ENCODE measurements at regions not wholly inside any gene's neighbourhood (a gene's known extent, or its start where the extent isn't known, plus 50 kb on each side); places are given as distances from the start of the nearest gene placed in this dataset.

GRCh38 chr12:73486256-73486655 lies 1051.4 kb upstream of the ATXN7L3B start:
- Histone ChIP-seq H3K27ac (no peak overlapping the region), H3K4me3 (no peak overlapping the region), H3K36me3 (no peaks in the 10 kb centered on the region), H3K9me3 (peaks cover 8% of the 10 kb centered on the region), H3K4me1 (no peaks in the 10 kb centered on the region), H3K27me3 (no peaks in the 10 kb centered on the region)
- DNase-seq, result no peak
- intact Hi-C loops (cut with DNase I), result no loop called here
- TF ChIP-seq, protein P1, sequence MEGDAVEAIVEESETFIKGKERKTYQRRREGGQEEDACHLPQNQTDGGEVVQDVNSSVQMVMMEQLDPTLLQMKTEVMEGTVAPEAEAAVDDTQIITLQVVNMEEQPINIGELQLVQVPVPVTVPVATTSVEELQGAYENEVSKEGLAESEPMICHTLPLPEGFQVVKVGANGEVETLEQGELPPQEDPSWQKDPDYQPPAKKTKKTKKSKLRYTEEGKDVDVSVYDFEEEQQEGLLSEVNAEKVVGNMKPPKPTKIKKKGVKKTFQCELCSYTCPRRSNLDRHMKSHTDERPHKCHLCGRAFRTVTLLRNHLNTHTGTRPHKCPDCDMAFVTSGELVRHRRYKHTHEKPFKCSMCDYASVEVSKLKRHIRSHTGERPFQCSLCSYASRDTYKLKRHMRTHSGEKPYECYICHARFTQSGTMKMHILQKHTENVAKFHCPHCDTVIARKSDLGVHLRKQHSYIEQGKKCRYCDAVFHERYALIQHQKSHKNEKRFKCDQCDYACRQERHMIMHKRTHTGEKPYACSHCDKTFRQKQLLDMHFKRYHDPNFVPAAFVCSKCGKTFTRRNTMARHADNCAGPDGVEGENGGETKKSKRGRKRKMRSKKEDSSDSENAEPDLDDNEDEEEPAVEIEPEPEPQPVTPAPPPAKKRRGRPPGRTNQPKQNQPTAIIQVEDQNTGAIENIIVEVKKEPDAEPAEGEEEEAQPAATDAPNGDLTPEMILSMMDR (IDR thresholded peaks at IDR 0.05), result no peak
- ATAC-seq, result no peak

DNA sequence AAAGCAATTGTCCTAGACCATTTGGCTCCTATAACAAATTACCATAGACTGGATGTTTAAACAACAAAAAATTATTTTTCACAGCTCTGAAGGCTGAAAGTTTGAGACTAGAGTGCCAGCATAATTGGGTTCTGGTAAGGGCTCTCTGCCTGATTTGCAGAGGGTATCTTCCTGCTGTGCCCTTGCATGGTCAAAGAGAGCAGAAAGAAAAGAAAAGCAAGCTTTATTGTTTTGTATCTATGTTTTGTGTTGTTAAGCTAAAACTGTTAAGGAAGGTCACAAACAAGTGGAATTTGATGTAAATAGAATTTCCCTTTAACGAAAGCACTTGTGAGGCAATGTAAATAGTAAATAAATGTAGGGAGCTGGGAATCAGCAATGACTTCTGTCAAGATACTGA lies 1031.0 kb upstream of the ATXN7L3B start:
- no peaks in the 10 kb centered on the region for H3K9me3 ChIP-seq
- no peaks in the 10 kb centered on the region for H3K4me1 ChIP-seq
- TF ChIP-seq, protein P1 (IDR thresholded peaks at IDR 0.05), result no peak
- H3K27me3 ChIP-seq, result no peaks in the 10 kb centered on the region
- H3K27ac ChIP-seq, result no peak overlapping the region
- no peak overlapping the region for H3K4me3 ChIP-seq
- intact Hi-C loops (cut with DNase I), result no loop called here
- ATAC-seq, result no peak
- no peak for DNase-seq
- no peaks in the 10 kb centered on the region for H3K36me3 ChIP-seq

- no peak overlapping the region for H3K27ac ChIP-seq
- peaks cover 3% of the 10 kb centered on the region for H3K9me3 ChIP-seq
- ATAC-seq (no peak), DNase-seq (no peak)
- intact Hi-C loops (cut with DNase I), result no loop called here
- H3K36me3 ChIP-seq, result no peaks in the 10 kb centered on the region
- H3K27me3 ChIP-seq, result no peaks in the 10 kb centered on the region
- H3K4me1 ChIP-seq, result no peaks in the 10 kb centered on the region
- H3K4me3 ChIP-seq, result no peak overlapping the region
- TF ChIP-seq, protein P1 (IDR thresholded peaks at IDR 0.05), result no peak
Observed at GRCh38 chr12:73514672-73515071, 1023.0 kb upstream of the ATXN7L3B start.

- intact Hi-C loops (cut with DNase I), result no loop called here
- Histone ChIP-seq H3K9me3 (peaks cover 3% of the 10 kb centered on the region), H3K27ac (no peak overlapping the region), H3K36me3 (no peaks in the 10 kb centered on the region), H3K27me3 (no peaks in the 10 kb centered on the region), H3K4me1 (no peaks in the 10 kb centered on the region), H3K4me3 (no peak overlapping the region)
- no peak for ATAC-seq
- TF ChIP-seq, protein P1 (IDR thresholded peaks at IDR 0.05), result no peak
- no peak for DNase-seq
Observed at GRCh38 chr12:73517859-73518258, 1019.8 kb upstream of the ATXN7L3B start.

GRCh38 chr12:73529231-73529630 lies 1008.4 kb upstream of the ATXN7L3B start:
- Histone ChIP-seq H3K27ac (no peak overlapping the region), H3K4me1 (no peaks in the 10 kb centered on the region), H3K27me3 (no peaks in the 10 kb centered on the region), H3K36me3 (no peaks in the 10 kb centered on the region), H3K9me3 (no peaks in the 10 kb centered on the region), H3K4me3 (no peak overlapping the region)
- DNase-seq (no peak), ATAC-seq (no peak)
- TF ChIP-seq, protein P1 (IDR thresholded peaks at IDR 0.05), result no peak
- intact Hi-C loops (cut with DNase I), result no loop called here

- Histone ChIP-seq H3K4me3 (no peak overlapping the region), H3K9me3 (no peaks in the 10 kb centered on the region), H3K27ac (no peak overlapping the region), H3K36me3 (no peaks in the 10 kb centered on the region), H3K4me1 (no peaks in the 10 kb centered on the region), H3K27me3 (no peaks in the 10 kb centered on the region)
- DNase-seq (no peak), ATAC-seq (no peak)
- TF ChIP-seq, protein P1 (IDR thresholded peaks at IDR 0.05), result no peak
- intact Hi-C loops (cut with DNase I), result no loop called here
Observed at GRCh38 chr12:73529954-73530353, 1007.7 kb upstream of the ATXN7L3B start.
